ENCODE measurements at regions not wholly inside any gene's neighbourhood (a gene's known extent, or its start where the extent isn't known, plus 50 kb on each side); places are given as distances from the start of the nearest gene placed in this dataset.

GRCh38 chr1:216822480-216822879, 99.3 kb upstream of the ESRRG start:
- TF ChIP-seq POLR2A (IDR thresholded peaks at IDR 0.05; ENCODE audit: low read depth, low read length): no peak
- no peak for TF ChIP-seq TAF1 (IDR thresholded peaks at IDR 0.05; ENCODE audit: borderline replicate concordance, low read depth, low read length)

Data from GM12892 (cell line).